ENCODE measurements at regions not wholly inside any gene's neighbourhood (a gene's known extent, or its start where the extent isn't known, plus 50 kb on each side); places are given as distances from the start of the nearest gene placed in this dataset.

- no peaks in the 10 kb centered on the region for H3K4me1 ChIP-seq (ENCODE audit: control insufficient read depth in 2 of 2, insufficient read depth in 2 of 2, low read length in 2 of 2)
Measured at GRCh38 chr5:60102961-60103693, 209.6 kb upstream of the PDE4D start.

GRCh38 chr5:60101573-60101972 lies 208.0 kb upstream of the PDE4D start:
- no peak overlapping the region for H3K9ac ChIP-seq (ENCODE audit: low read depth in 1 of 2, low read length in 2 of 2)
- H3K27me3 ChIP-seq (ENCODE audit: control insufficient read depth in 2 of 2, insufficient read depth in 2 of 2, low read length in 2 of 2): no peaks in the 10 kb centered on the region
- no peaks in the 10 kb centered on the region for H3K9me3 ChIP-seq (ENCODE audit: control insufficient read depth in 2 of 2, low read length in 2 of 2)
- no peak overlapping the region for H3K4me3 ChIP-seq (ENCODE audit: low read length in 2 of 2)
- H3K27ac ChIP-seq (ENCODE audit: low read depth in 2 of 2, low read length in 2 of 2): no peak overlapping the region
- no peaks in the 10 kb centered on the region for H3K36me3 ChIP-seq (ENCODE audit: control insufficient read depth in 2 of 2, insufficient read depth in 2 of 2, low read length in 2 of 2)
- H3K4me1 ChIP-seq (ENCODE audit: control insufficient read depth in 2 of 2, insufficient read depth in 2 of 2, low read length in 2 of 2): no peaks in the 10 kb centered on the region

More at GRCh38 chr5:60102961-60103693, 209.6 kb upstream of the PDE4D start:
- no peak overlapping the region for H3K27ac ChIP-seq (ENCODE audit: low read depth in 2 of 2, low read length in 2 of 2)
- H3K27me3 ChIP-seq (ENCODE audit: control insufficient read depth in 2 of 2, insufficient read depth in 2 of 2, low read length in 2 of 2): no peaks in the 10 kb centered on the region
- no peak overlapping the region for H3K9ac ChIP-seq (ENCODE audit: low read depth in 1 of 2, low read length in 2 of 2)
- no peak overlapping the region for H3K4me3 ChIP-seq (ENCODE audit: low read length in 2 of 2)
- no peaks in the 10 kb centered on the region for H3K36me3 ChIP-seq (ENCODE audit: control insufficient read depth in 2 of 2, insufficient read depth in 2 of 2, low read length in 2 of 2)
- no peaks in the 10 kb centered on the region for H3K9me3 ChIP-seq (ENCODE audit: control insufficient read depth in 2 of 2, low read length in 2 of 2)

GRCh38 chr5:60092671-60093422 lies 199.3 kb upstream of the PDE4D start:
- Histone ChIP-seq H3K4me1 (ENCODE audit: control insufficient read depth in 2 of 2, insufficient read depth in 2 of 2, low read length in 2 of 2) (no peaks in the 10 kb centered on the region), H3K9me3 (ENCODE audit: control insufficient read depth in 2 of 2, low read length in 2 of 2) (no peaks in the 10 kb centered on the region), H3K27me3 (ENCODE audit: control insufficient read depth in 2 of 2, insufficient read depth in 2 of 2, low read length in 2 of 2) (no peaks in the 10 kb centered on the region), H3K4me3 (ENCODE audit: low read length in 2 of 2) (no peak overlapping the region), H3K9ac (ENCODE audit: low read depth in 1 of 2, low read length in 2 of 2) (no peak overlapping the region), H3K36me3 (ENCODE audit: control insufficient read depth in 2 of 2, insufficient read depth in 2 of 2, low read length in 2 of 2) (no peaks in the 10 kb centered on the region), H3K27ac (ENCODE audit: low read depth in 2 of 2, low read length in 2 of 2) (no peak overlapping the region)

- Histone ChIP-seq H3K27ac (ENCODE audit: low read depth in 2 of 2, low read length in 2 of 2) (no peak overlapping the region), H3K4me1 (ENCODE audit: control insufficient read depth in 2 of 2, insufficient read depth in 2 of 2, low read length in 2 of 2) (no peaks in the 10 kb centered on the region)
Measured at GRCh38 chr5:60086583-60086982, 193.1 kb upstream of the PDE4D start.

GRCh38 chr5:60084226-60084625 lies 190.7 kb upstream of the PDE4D start:
- Histone ChIP-seq H3K4me3 (ENCODE audit: low read length in 2 of 2) (no peak overlapping the region), H3K27me3 (ENCODE audit: control insufficient read depth in 2 of 2, insufficient read depth in 2 of 2, low read length in 2 of 2) (no peaks in the 10 kb centered on the region), H3K36me3 (ENCODE audit: control insufficient read depth in 2 of 2, insufficient read depth in 2 of 2, low read length in 2 of 2) (no peaks in the 10 kb centered on the region), H3K9ac (ENCODE audit: low read depth in 1 of 2, low read length in 2 of 2) (no peak overlapping the region), H3K4me1 (ENCODE audit: control insufficient read depth in 2 of 2, insufficient read depth in 2 of 2, low read length in 2 of 2) (no peaks in the 10 kb centered on the region), H3K9me3 (ENCODE audit: control insufficient read depth in 2 of 2, low read length in 2 of 2) (no peaks in the 10 kb centered on the region), H3K27ac (ENCODE audit: low read depth in 2 of 2, low read length in 2 of 2) (no peak overlapping the region)

More at GRCh38 chr5:60086583-60086982, 193.1 kb upstream of the PDE4D start:
- Histone ChIP-seq H3K4me3 (ENCODE audit: low read length in 2 of 2) (no peak overlapping the region), H3K9ac (ENCODE audit: low read depth in 1 of 2, low read length in 2 of 2) (no peak overlapping the region), H3K36me3 (ENCODE audit: control insufficient read depth in 2 of 2, insufficient read depth in 2 of 2, low read length in 2 of 2) (no peaks in the 10 kb centered on the region), H3K27me3 (ENCODE audit: control insufficient read depth in 2 of 2, insufficient read depth in 2 of 2, low read length in 2 of 2) (no peaks in the 10 kb centered on the region), H3K9me3 (ENCODE audit: control insufficient read depth in 2 of 2, low read length in 2 of 2) (no peaks in the 10 kb centered on the region)

GRCh38 chr5:60077292-60077691 lies 183.8 kb upstream of the PDE4D start:
- Histone ChIP-seq H3K4me3 (ENCODE audit: low read length in 2 of 2) (no peak overlapping the region), H3K9me3 (ENCODE audit: control insufficient read depth in 2 of 2, low read length in 2 of 2) (no peaks in the 10 kb centered on the region), H3K36me3 (ENCODE audit: control insufficient read depth in 2 of 2, insufficient read depth in 2 of 2, low read length in 2 of 2) (no peaks in the 10 kb centered on the region), H3K27ac (ENCODE audit: low read depth in 2 of 2, low read length in 2 of 2) (no peak overlapping the region), H3K9ac (ENCODE audit: low read depth in 1 of 2, low read length in 2 of 2) (no peak overlapping the region), H3K27me3 (ENCODE audit: control insufficient read depth in 2 of 2, insufficient read depth in 2 of 2, low read length in 2 of 2) (no peaks in the 10 kb centered on the region), H3K4me1 (ENCODE audit: control insufficient read depth in 2 of 2, insufficient read depth in 2 of 2, low read length in 2 of 2) (no peaks in the 10 kb centered on the region)

GRCh38 chr5:60076746-60077145 lies 183.2 kb upstream of the PDE4D start:
- no peak overlapping the region for H3K9ac ChIP-seq (ENCODE audit: low read depth in 1 of 2, low read length in 2 of 2)

GRCh38 chr5:60066502-60066901 lies 173.0 kb upstream of the PDE4D start:
- Histone ChIP-seq H3K27ac (ENCODE audit: low read depth in 2 of 2, low read length in 2 of 2) (no peak overlapping the region), H3K9ac (ENCODE audit: low read depth in 1 of 2, low read length in 2 of 2) (no peak overlapping the region), H3K9me3 (ENCODE audit: control insufficient read depth in 2 of 2, low read length in 2 of 2) (no peaks in the 10 kb centered on the region), H3K4me1 (ENCODE audit: control insufficient read depth in 2 of 2, insufficient read depth in 2 of 2, low read length in 2 of 2) (no peaks in the 10 kb centered on the region), H3K4me3 (ENCODE audit: low read length in 2 of 2) (no peak overlapping the region), H3K36me3 (ENCODE audit: control insufficient read depth in 2 of 2, insufficient read depth in 2 of 2, low read length in 2 of 2) (no peaks in the 10 kb centered on the region), H3K27me3 (ENCODE audit: control insufficient read depth in 2 of 2, insufficient read depth in 2 of 2, low read length in 2 of 2) (no peaks in the 10 kb centered on the region)

More at GRCh38 chr5:60076746-60077145, 183.2 kb upstream of the PDE4D start:
- H3K4me3 ChIP-seq (ENCODE audit: low read length in 2 of 2): no peak overlapping the region
- no peaks in the 10 kb centered on the region for H3K36me3 ChIP-seq (ENCODE audit: control insufficient read depth in 2 of 2, insufficient read depth in 2 of 2, low read length in 2 of 2)
- no peak overlapping the region for H3K27ac ChIP-seq (ENCODE audit: low read depth in 2 of 2, low read length in 2 of 2)
- H3K27me3 ChIP-seq (ENCODE audit: control insufficient read depth in 2 of 2, insufficient read depth in 2 of 2, low read length in 2 of 2): no peaks in the 10 kb centered on the region
- H3K9me3 ChIP-seq (ENCODE audit: control insufficient read depth in 2 of 2, low read length in 2 of 2): no peaks in the 10 kb centered on the region
- no peaks in the 10 kb centered on the region for H3K4me1 ChIP-seq (ENCODE audit: control insufficient read depth in 2 of 2, insufficient read depth in 2 of 2, low read length in 2 of 2)

GRCh38 chr5:60060389-60060788 lies 166.9 kb upstream of the PDE4D start:
- Histone ChIP-seq H3K9me3 (ENCODE audit: control insufficient read depth in 2 of 2, low read length in 2 of 2) (no peaks in the 10 kb centered on the region), H3K36me3 (ENCODE audit: control insufficient read depth in 2 of 2, insufficient read depth in 2 of 2, low read length in 2 of 2) (no peaks in the 10 kb centered on the region), H3K27ac (ENCODE audit: low read depth in 2 of 2, low read length in 2 of 2) (no peak overlapping the region), H3K4me1 (ENCODE audit: control insufficient read depth in 2 of 2, insufficient read depth in 2 of 2, low read length in 2 of 2) (no peaks in the 10 kb centered on the region), H3K27me3 (ENCODE audit: control insufficient read depth in 2 of 2, insufficient read depth in 2 of 2, low read length in 2 of 2) (no peaks in the 10 kb centered on the region), H3K9ac (ENCODE audit: low read depth in 1 of 2, low read length in 2 of 2) (no peak overlapping the region), H3K4me3 (ENCODE audit: low read length in 2 of 2) (no peak overlapping the region)

GRCh38 chr5:60056191-60056590 lies 162.7 kb upstream of the PDE4D start:
- H3K27ac ChIP-seq (ENCODE audit: low read depth in 2 of 2, low read length in 2 of 2): no peak overlapping the region
- H3K9ac ChIP-seq (ENCODE audit: low read depth in 1 of 2, low read length in 2 of 2): no peak overlapping the region
- no peak overlapping the region for H3K4me3 ChIP-seq (ENCODE audit: low read length in 2 of 2)
- no peaks in the 10 kb centered on the region for H3K4me1 ChIP-seq (ENCODE audit: control insufficient read depth in 2 of 2, insufficient read depth in 2 of 2, low read length in 2 of 2)
- H3K9me3 ChIP-seq (ENCODE audit: control insufficient read depth in 2 of 2, low read length in 2 of 2): no peaks in the 10 kb centered on the region
- no peaks in the 10 kb centered on the region for H3K27me3 ChIP-seq (ENCODE audit: control insufficient read depth in 2 of 2, insufficient read depth in 2 of 2, low read length in 2 of 2)
- no peaks in the 10 kb centered on the region for H3K36me3 ChIP-seq (ENCODE audit: control insufficient read depth in 2 of 2, insufficient read depth in 2 of 2, low read length in 2 of 2)
